Suprapubic skin (tissue), 4 donors: ENCODE measurements at regions not wholly inside any gene's neighbourhood (a gene's known extent, or its start where the extent isn't known, plus 50 kb on each side); places are given as distances from the start of the nearest gene placed in this dataset.

Experiments used
- DNase-seq, 2 donors: peaks; one replicate each; pipeline ENCODE4 v3.0.0-alpha.2; 2019; ENCODE audit warnings: low spot score in 2 of 2
- H3K27ac ChIP-seq: fragments of 200-600 bp; sonication (generic); one replicate; pipeline ENCODE4 v1.5.1; 2019
- H3K27me3 ChIP-seq: fragments of 200-600 bp; sonication (generic); one replicate; pipeline ENCODE4 v1.5.1; 2019
- H3K36me3 ChIP-seq: fragments of 200-600 bp; sonication (generic); one replicate; pipeline ENCODE4 v1.5.1; 2019
- H3K4me1 ChIP-seq: fragments of 200-600 bp; sonication (generic); one replicate; pipeline ENCODE4 v1.5.1; 2019
- H3K4me3 ChIP-seq: fragments of 200-600 bp; sonication (generic); one replicate; pipeline ENCODE4 v1.5.1; 2019; ENCODE audit warnings: mild to moderate bottlenecking
- H3K9me3 ChIP-seq: fragments of 200-600 bp; sonication (generic); one replicate; pipeline ENCODE4 v1.5.1; 2019
- EP300 ChIP-seq: sonication (generic); formaldehyde crosslinking; IDR thresholded peaks from one replicate; pipeline ENCODE4 v1.6.1; 2017; ENCODE audit warnings: antibody characterized with exemption
- POLR2A ChIP-seq, 2 donors: fragments of 450-650 bp; IDR thresholded peaks; one replicate each; pipeline ENCODE4 v1.6.1; 2017; ENCODE audit warnings: antibody characterized with exemption in 2 of 2, mild to moderate bottlenecking in 2 of 2, moderate library complexity in 2 of 2
- POLR2AphosphoS5 ChIP-seq, 3 donors: sonication (generic); formaldehyde crosslinking; IDR thresholded peaks; one replicate each; pipeline ENCODE4 v1.6.1; 2017; ENCODE audit warnings: antibody characterized with exemption in 3 of 3
- WGBS: methylation state at CpG from one replicate; pipeline ENCODE4 v1.1.5; 2018; 5-methylcytosine and 5-hydroxymethylcytosine counted together
- TF ChIP-seq, protein P1 (sequence below), 2 donors: fragments of 200-600 bp in 1 of 2; fragments of 450-650 bp in 1 of 2; sonication (generic) in 1 of 2; IDR thresholded peaks; one replicate each; pipeline ENCODE4 v1.5.1; 2016 to 2019; ENCODE audit warnings: antibody characterized with exemption in 2 of 2, mild to moderate bottlenecking in 1 of 2, moderate library complexity in 1 of 2

DNA sequence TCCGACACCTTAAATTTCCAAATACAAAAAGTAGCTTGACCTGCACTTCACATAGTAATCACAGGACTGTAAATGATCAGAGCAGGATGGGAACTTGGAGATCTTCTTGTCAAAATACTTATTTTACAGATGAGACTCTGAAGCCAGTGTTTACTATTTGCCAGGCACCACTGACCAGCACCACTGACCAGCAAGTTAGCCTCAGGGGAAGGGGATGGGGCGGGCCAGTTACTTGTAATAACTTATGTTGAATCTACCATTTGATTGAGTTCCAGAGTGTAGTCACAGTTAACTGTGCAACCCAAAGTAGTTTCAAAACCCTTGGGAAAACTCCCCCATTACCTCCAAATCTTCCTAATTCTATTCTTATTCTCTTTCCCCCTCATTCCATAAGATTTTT is 278.4 kb downstream of the PCNX1 start:
- Histone ChIP-seq H3K4me3 (no peak overlapping the region), H3K27me3 (peaks cover 8% of the 10 kb centered on the region), H3K27ac (no peak overlapping the region), H3K4me1 (no peaks in the 10 kb centered on the region), H3K36me3 (no peaks in the 10 kb centered on the region), H3K9me3 (no peaks in the 10 kb centered on the region)
- WGBS, result 98% methylated on average over 2 of the region's 2 CpGs
- DNase-seq, result peak in 1 of 2 donors; percentile 59
- TF ChIP-seq EP300 (no peak), POLR2A (IDR thresholded peaks at IDR 0.05) (no peak)

DNA sequence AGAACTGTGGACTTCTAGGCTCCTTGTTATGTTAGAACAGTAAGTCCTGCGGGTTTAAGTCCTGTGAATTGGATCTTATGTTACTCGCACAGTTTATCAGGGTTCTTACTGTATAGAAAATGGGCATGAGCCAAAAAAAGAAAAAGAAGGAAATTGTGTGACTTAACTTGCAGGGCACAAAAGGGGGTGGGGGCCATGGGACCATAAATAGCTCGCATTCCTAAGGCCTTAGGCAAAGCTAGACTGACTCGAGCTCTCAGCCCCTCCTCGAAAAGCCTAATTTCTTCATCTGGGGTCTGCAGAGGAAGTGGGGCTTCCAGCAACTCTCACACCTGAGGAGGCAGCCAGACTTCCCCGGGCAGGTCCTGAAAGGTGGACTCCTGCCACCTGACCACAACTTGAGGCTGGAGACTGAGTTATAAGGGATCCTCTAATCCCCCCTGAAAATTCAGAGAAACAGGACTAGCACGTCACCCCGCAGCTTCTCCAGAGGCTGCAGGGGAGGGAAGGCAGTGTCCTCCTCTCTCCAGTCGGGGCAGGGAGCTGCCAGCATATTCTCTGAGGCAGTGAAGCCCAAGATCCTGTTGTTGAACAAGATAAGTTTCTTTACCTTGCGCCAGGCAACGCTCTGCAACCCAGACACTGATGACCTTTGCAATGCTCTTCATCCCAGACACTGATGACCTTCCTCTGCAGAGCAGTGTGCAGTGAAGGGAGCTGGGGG is 280.5 kb downstream of the PCNX1 start:
- WGBS, result 65% methylated on average over 10 of the region's 11 CpGs
- no peak overlapping the region for H3K4me3 ChIP-seq
- H3K9me3 ChIP-seq, result no peaks in the 10 kb centered on the region
- H3K27me3 ChIP-seq, result peaks cover 8% of the 10 kb centered on the region
- no peaks in the 10 kb centered on the region for H3K36me3 ChIP-seq
- H3K4me1 ChIP-seq, result no peaks in the 10 kb centered on the region
- TF ChIP-seq POLR2AphosphoS5 (IDR thresholded peaks at IDR 0.05) (no peak), POLR2A (IDR thresholded peaks at IDR 0.05) (no peak), EP300 (no peak)
- TF ChIP-seq, protein P1, sequence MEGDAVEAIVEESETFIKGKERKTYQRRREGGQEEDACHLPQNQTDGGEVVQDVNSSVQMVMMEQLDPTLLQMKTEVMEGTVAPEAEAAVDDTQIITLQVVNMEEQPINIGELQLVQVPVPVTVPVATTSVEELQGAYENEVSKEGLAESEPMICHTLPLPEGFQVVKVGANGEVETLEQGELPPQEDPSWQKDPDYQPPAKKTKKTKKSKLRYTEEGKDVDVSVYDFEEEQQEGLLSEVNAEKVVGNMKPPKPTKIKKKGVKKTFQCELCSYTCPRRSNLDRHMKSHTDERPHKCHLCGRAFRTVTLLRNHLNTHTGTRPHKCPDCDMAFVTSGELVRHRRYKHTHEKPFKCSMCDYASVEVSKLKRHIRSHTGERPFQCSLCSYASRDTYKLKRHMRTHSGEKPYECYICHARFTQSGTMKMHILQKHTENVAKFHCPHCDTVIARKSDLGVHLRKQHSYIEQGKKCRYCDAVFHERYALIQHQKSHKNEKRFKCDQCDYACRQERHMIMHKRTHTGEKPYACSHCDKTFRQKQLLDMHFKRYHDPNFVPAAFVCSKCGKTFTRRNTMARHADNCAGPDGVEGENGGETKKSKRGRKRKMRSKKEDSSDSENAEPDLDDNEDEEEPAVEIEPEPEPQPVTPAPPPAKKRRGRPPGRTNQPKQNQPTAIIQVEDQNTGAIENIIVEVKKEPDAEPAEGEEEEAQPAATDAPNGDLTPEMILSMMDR (IDR thresholded peaks at IDR 0.05), result no peak
- no peak overlapping the region for H3K27ac ChIP-seq
- no peak for DNase-seq

DNA sequence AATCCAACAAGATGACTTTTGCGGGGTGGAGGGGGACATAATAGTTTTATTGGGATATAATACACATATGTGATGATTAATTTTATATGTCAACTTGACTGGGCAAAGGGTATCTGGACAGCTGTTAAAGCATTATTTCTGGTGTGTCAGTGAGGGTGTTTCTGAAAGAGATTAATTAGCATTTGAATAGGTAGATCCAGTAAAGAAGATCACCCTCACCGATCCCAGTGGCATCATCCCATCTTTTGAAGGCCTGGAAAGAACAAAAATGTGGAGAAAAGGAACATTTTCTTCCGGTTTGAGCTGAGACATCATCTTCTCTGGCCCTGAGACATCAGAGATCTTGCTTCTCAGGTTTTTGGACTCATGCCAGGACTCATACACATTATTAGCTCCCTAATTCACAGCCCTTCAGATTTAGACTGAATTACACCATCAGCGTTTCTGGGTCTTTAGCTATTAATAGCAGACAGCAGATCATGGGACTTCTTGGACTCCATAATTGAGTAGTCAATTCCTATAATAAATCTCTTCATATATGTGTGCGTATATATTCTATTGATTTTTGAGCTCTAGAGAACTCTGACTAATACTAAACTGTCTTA is 283.6 kb downstream of the PCNX1 start:
- H3K27ac ChIP-seq, result no peak overlapping the region
- TF ChIP-seq POLR2A (IDR thresholded peaks at IDR 0.05) (no peak), POLR2AphosphoS5 (IDR thresholded peaks at IDR 0.05) (no peak), EP300 (no peak)
- TF ChIP-seq, protein P1 (IDR thresholded peaks at IDR 0.05), result no peak
- peaks cover 8% of the 10 kb centered on the region for H3K27me3 ChIP-seq
- H3K36me3 ChIP-seq, result no peaks in the 10 kb centered on the region
- no peak for DNase-seq
- H3K4me1 ChIP-seq, result no peaks in the 10 kb centered on the region
- no peak overlapping the region for H3K4me3 ChIP-seq
- 64% methylated on average over 5 of the region's 5 CpGs for WGBS
- H3K9me3 ChIP-seq, result no peaks in the 10 kb centered on the region

DNA sequence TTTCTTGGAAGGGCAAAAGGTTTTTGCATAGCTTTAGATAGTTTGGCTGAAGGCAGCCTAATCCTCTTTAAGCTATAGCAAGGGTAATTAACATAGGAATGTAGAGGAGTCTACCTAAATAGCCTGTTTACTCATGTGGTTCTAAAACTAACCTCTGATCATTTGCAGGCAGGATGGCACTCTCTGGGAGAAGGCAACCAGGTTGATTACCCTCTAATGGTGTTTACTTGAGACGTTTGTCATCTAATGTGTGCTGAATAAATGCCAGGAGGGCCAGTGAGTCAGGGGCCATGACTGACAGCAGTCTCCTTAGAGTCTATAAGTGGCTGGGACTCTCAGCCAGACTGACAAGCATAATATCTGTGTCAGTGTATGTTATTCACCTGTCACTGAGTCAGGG is 286.4 kb downstream of the PCNX1 start:
- Histone ChIP-seq H3K4me1 (no peaks in the 10 kb centered on the region), H3K27me3 (no peaks in the 10 kb centered on the region), H3K9me3 (no peaks in the 10 kb centered on the region), H3K36me3 (no peaks in the 10 kb centered on the region), H3K27ac (no peak overlapping the region), H3K4me3 (no peak overlapping the region)
- no peak for DNase-seq
- 30% methylated on average over 1 of the region's 1 CpG for WGBS
- no peak for TF ChIP-seq POLR2AphosphoS5 (IDR thresholded peaks at IDR 0.05)
- TF ChIP-seq EP300, result no peak
- TF ChIP-seq, protein P1 (IDR thresholded peaks at IDR 0.05), result no peak
- no peak for TF ChIP-seq POLR2A (IDR thresholded peaks at IDR 0.05)

DNA sequence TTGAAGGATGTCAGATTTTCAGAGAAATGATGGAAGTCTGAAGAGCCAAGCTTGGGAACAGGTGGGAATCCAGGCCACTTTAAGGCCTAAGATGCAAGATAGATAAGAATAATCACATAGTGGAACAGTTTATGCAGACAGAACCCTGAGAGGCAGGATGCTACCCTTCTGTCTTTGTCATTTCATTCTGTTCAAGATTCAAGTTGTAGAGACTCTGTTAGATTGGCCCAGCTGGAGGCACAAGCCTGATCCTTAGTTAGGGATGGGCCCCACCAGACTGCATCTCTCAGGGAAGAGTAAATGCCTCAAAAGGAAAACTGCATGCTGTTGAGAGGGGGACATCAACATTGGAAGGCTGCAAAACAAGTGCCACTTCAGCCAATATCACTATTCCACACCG is 287.0 kb downstream of the PCNX1 start:
- 60% methylated on average over 1 of the region's 1 CpG for WGBS
- Histone ChIP-seq H3K4me1 (no peaks in the 10 kb centered on the region), H3K4me3 (no peak overlapping the region), H3K27me3 (no peaks in the 10 kb centered on the region), H3K36me3 (no peaks in the 10 kb centered on the region), H3K9me3 (no peaks in the 10 kb centered on the region), H3K27ac (no peak overlapping the region)
- no peak for TF ChIP-seq POLR2A (IDR thresholded peaks at IDR 0.05)
- no peak for TF ChIP-seq EP300
- TF ChIP-seq, protein P1 (IDR thresholded peaks at IDR 0.05), result no peak
- TF ChIP-seq POLR2AphosphoS5 (IDR thresholded peaks at IDR 0.05), result no peak
- DNase-seq, result no peak
